ENCODE measurements at regions not wholly inside any gene's neighbourhood (a gene's known extent, or its start where the extent isn't known, plus 50 kb on each side); places are given as distances from the start of the nearest gene placed in this dataset.

- no peak for DNase-seq (ENCODE audit: low read depth)
- no peak for TF ChIP-seq MYC (IDR thresholded peaks at IDR 0.05; ENCODE audit: low read depth, low read length)
- TF ChIP-seq CTCF (IDR thresholded peaks at IDR 0.05; ENCODE audit: low read depth, low read length) = no peak
- no peak for TF ChIP-seq POLR2A (IDR thresholded peaks at IDR 0.05; ENCODE audit: extremely low read depth, insufficient read length)
- TF ChIP-seq MAX (IDR thresholded peaks at IDR 0.05; ENCODE audit: low read depth, low read length) = no peak
- no peak overlapping the region for H3K4me3 ChIP-seq (ENCODE audit: low read depth, low read length)
These were observed 431.4 kb downstream of the FGF9 start for GRCh38 chr13:22102271-22102670.

- H3K4me3 ChIP-seq (ENCODE audit: low read depth, low read length) = no peak overlapping the region
- peak; percentile 18 for DNase-seq (ENCODE audit: low read depth)
- TF ChIP-seq MYC (IDR thresholded peaks at IDR 0.05; ENCODE audit: low read depth, low read length) = no peak
- peak; percentile 26 for TF ChIP-seq CTCF (IDR thresholded peaks at IDR 0.05; ENCODE audit: low read depth, low read length)
- no peak for TF ChIP-seq MAX (IDR thresholded peaks at IDR 0.05; ENCODE audit: low read depth, low read length)
- no peak for TF ChIP-seq POLR2A (IDR thresholded peaks at IDR 0.05; ENCODE audit: extremely low read depth, insufficient read length)
These were observed 432.5 kb downstream of the FGF9 start for GRCh38 chr13:22103046-22104027.

- no peak overlapping the region for H3K4me3 ChIP-seq (ENCODE audit: low read depth, low read length)
- TF ChIP-seq POLR2A (IDR thresholded peaks at IDR 0.05; ENCODE audit: extremely low read depth, insufficient read length) = no peak
- DNase-seq (ENCODE audit: low read depth) = no peak
These were observed 435.2 kb downstream of the FGF9 start for GRCh38 chr13:22106058-22106457.

GRCh38 chr13:22107549-22107948 lies 436.7 kb downstream of the FGF9 start:
- no peak overlapping the region for H3K4me3 ChIP-seq (ENCODE audit: low read depth, low read length)
- no peak for DNase-seq (ENCODE audit: low read depth)
- TF ChIP-seq MAX (IDR thresholded peaks at IDR 0.05; ENCODE audit: low read depth, low read length) (no peak), POLR2A (IDR thresholded peaks at IDR 0.05; ENCODE audit: extremely low read depth, insufficient read length) (no peak), CTCF (IDR thresholded peaks at IDR 0.05; ENCODE audit: low read depth, low read length) (no peak), MYC (IDR thresholded peaks at IDR 0.05; ENCODE audit: low read depth, low read length) (no peak)

- no peak for DNase-seq (ENCODE audit: low read depth)
- no peak for TF ChIP-seq MYC (IDR thresholded peaks at IDR 0.05; ENCODE audit: low read depth, low read length)
- no peak for TF ChIP-seq POLR2A (IDR thresholded peaks at IDR 0.05; ENCODE audit: extremely low read depth, insufficient read length)
- no peak for TF ChIP-seq CTCF (IDR thresholded peaks at IDR 0.05; ENCODE audit: low read depth, low read length)
- no peak for TF ChIP-seq MAX (IDR thresholded peaks at IDR 0.05; ENCODE audit: low read depth, low read length)
- H3K4me3 ChIP-seq (ENCODE audit: low read depth, low read length) = no peak overlapping the region
These were observed 437.5 kb downstream of the FGF9 start for GRCh38 chr13:22108283-22108942.

- no peak overlapping the region for H3K4me3 ChIP-seq (ENCODE audit: low read depth, low read length)
- TF ChIP-seq MYC (IDR thresholded peaks at IDR 0.05; ENCODE audit: low read depth, low read length) (no peak), CTCF (IDR thresholded peaks at IDR 0.05; ENCODE audit: low read depth, low read length) (no peak), MAX (IDR thresholded peaks at IDR 0.05; ENCODE audit: low read depth, low read length) (no peak), POLR2A (IDR thresholded peaks at IDR 0.05; ENCODE audit: extremely low read depth, insufficient read length) (no peak)
- no peak for DNase-seq (ENCODE audit: low read depth)
These were observed 438.1 kb downstream of the FGF9 start for GRCh38 chr13:22108979-22109378.
